HG03378 (cell line): ENCODE measurements at regions not wholly inside any gene's neighbourhood (a gene's known extent, or its start where the extent isn't known, plus 50 kb on each side); places are given as distances from the start of the nearest gene placed in this dataset.

Experiments
- ATAC-seq: cut with Tn5 transposase; IDR thresholded peaks from one replicate; pipeline ENCODE4 v1.9.1; 2021; ENCODE audit warnings: mild to moderate bottlenecking, moderate library complexity; ENCODE audit not compliant: unreplicated experiment

DNA sequence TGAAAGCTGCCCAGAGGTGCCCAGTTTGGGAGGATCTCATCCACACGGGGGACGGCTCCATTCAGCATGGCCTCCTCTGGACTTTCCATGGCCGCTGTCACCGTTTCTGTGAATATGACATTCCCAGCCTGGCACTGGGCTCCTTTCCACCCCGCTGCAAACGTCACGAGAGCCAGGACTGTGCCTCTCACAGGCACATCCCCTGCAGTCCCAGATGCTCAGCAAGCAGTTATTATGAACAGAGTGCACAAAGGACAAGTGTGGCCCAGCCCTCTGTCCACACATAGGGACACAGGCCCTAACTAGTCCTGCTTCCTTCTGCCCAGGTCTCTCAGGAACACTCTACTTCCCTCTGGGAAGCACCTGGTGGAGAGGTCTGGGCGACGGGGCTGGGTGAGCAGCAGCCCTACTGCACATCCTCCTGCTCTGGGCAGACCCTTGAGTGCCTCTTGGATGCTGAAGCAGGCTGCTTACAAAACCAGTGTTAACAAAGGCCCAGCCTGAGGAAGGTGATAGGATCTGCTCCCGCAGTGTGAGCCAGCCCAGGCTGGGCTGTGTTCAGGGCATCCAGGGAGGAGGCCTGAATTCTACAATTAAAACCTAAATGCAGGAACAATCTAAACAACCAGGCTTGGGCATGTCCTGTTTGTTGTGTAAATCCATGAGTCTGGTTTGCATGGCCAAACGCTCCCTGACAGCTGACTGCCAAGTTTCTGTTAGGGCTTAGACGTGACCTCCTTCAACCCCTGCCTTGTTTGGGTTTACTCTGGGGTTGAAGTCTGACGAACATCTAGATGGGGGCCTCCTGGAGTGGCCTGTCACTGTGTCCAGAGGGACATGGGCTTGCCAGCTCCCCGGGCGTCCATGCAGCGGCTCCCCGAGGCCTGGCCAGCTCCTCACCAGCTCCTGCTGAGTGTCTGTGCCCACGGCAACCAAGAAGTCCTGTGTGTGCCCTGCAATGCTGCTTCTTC is 269.8 kb downstream of the GADD45G start:
- ATAC-seq = no peak

DNA sequence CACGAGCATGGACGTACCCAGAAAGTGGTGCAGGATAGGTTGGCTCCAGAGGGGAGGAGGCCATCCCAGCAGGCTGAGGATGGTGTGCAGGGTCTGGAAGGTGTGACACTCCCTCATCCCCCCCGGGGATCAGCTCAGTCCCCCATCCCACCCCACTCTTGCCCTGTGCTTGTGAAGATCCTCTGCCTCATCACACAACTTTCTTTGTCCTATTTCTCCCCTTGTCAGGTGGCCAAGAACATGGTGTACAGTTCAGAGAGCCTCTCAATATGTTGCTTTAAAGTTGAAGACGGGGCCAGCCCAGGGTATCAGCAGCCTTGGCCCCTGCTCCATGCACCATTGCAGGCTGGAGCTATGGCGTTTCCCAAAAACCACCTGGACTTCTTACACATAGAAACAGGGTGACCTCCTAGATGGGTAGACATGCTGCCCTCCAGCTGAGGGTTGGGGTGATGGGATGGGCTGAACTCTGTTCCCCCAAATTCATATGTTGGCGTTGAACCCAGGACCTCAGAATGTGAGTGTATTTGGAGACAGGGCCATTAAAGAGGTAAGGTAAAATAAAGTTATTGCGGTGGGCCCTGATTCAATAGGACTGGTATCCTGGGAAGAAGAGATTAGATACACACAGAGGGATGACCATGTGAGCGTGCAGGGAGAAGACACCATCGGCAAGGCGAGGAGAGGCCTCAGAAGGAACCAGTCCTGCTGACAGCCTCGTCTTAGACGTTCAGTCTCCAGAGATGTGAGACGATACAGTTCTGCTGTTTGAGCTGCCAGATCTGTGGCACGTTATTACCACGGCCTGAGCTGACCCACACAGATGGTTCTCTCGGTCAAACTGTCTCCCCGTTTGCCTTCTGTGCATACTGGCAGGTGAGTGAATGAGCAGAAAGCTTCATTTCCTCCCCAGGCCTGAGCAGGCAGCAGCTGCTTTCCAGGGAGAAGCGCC is 272.5 kb downstream of the GADD45G start:
- ATAC-seq = no peak

DNA sequence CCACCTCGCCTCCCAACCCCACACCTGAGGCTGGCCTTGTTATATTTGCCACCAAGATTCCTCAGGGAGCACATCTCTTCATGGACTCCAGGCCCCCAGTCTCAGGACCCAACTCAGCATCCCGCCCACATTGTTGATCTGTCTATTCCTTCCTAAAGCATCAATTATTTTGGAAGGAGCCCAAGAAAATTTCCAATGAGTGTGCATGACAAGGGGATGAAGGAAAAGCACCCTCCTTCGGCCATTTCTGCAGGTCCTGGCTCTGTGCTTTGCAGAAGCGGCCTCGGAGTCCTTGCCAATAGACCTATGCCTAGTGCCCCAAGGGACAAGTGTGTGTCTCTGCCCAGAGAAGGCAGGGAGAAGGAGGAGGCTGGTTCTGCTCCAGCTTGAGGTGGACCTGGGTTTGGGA is 273.2 kb downstream of the GADD45G start:
- no peak for ATAC-seq

DNA sequence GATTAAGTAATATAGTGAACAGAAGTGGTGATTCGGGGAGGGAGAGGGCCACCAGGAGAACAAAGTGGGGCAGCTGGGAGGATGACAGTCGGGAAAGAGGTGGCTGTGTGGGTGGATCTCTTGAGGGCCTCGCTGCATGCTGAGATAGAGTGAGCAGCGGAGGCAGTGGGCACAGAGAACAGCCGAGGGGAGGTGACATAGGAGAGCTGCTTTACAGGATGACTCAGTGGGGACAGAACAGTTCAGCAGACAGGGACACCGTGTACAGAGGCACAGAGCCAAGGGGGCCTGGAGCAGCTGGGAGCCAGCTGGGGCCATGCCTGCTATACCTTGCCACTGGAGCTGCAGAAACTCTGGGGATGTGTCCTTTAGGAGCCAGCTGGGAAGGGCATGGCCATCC is 273.9 kb downstream of the GADD45G start:
- no peak for ATAC-seq

DNA sequence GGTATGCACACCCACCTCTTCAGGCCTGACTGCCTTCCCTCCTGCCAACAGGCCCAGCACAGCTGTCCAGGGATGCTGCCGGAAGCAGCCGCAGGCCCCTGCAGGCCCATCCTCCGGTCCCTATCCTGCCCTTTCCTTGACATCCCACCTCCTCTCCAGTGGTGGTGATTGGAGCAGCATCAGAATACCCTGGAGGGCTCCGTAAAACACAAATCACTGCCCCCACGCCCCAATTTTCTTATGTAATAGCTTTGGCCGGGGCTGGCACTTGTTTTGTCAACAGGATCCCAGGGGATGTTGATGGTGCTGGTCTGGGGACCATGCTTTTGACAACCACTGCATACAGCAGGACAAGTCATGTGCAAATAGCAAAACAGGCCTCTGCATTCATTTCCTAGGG is 274.5 kb downstream of the GADD45G start:
- ATAC-seq = no peak

DNA sequence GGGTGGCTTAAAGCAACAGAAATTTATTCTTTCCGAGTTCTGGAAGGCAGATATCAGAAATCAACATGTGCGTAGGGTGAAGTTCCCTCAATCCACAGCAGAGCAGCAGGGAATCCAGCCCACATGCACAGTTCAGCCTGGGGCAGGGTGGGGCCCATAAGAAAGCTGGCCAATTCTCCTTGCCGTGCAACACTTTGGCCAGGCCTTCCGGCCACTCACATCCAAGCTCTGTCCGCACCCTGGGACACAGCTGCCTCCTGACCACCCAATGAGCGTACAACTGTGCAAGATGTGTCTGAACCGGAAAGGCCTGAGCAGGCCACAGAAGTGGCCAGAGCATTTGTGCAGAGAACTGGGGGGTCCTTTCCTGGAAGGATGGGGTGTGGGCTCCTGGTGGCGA is 274.9 kb downstream of the GADD45G start:
- no peak for ATAC-seq

DNA sequence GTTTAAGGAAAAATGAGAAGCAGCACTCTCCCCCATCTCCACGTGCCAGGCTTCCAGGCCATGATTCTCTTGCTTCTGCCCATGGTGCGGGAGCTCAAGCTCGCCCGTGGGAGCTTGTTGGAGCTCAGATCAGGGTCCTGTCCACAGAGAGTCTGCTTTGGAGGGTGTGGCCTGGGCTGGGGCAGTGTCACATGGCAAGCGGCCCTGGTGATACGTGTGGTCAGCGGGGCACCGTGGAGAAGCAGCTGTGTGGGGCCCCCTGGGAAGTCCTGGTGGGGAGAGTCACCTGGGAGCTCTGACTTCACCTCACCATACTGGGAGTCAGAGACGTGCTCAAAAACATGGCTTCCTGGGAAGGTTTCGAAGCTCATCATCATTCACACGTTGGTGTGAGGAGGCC is 275.3 kb downstream of the GADD45G start:
- ATAC-seq = no peak

DNA sequence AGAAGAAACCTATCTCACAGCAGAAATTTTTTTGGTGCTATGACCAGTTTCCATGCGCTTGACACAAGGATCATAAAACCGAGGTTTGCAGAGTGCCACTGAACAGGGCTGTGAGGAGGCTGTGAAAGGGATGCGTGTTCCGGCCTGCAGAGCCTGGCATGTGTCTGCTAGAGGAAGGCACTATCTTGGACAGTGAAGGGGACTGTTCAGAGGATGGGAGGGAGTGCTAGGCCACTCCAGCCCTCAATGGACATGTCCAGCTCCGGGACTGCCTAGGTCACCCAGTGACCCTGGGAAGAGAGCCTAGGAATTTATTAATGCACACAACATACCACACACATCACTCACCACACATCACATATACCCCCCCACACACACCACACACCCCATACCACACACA is 275.9 kb downstream of the GADD45G start:
- ATAC-seq = no peak

DNA sequence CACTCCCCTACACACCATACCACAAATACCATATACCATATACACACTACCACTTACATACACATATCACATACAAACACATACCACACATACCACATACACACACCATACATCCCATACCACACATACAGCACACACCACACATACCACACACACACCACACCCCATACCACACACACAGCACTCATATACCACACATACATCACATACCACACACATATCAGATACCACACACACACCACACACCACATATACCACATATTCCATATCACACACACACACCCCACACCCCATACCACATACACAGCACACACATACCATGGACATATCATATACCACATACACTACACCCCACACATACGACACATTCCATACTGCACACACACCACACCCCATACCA is 276.6 kb downstream of the GADD45G start:
- ATAC-seq = no peak

DNA sequence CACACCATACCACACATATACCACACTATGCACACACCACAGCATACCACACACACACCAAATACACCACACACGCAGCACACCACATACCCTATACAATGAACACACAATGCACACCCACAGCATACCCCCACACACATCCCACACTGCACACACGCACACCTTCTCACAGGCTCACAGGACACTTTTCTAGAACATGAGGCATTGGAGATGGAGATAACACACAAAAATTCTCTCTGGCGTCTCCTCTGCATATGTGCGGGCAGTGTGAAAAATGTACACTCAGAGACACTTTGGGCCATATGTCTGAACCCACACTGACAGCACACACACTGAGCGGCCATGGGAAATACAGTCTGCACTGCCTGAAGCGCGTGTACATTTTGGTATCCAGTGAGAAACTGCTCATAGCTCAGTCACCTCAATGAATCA is 278.1 kb downstream of the GADD45G start:
- ATAC-seq = no peak

DNA sequence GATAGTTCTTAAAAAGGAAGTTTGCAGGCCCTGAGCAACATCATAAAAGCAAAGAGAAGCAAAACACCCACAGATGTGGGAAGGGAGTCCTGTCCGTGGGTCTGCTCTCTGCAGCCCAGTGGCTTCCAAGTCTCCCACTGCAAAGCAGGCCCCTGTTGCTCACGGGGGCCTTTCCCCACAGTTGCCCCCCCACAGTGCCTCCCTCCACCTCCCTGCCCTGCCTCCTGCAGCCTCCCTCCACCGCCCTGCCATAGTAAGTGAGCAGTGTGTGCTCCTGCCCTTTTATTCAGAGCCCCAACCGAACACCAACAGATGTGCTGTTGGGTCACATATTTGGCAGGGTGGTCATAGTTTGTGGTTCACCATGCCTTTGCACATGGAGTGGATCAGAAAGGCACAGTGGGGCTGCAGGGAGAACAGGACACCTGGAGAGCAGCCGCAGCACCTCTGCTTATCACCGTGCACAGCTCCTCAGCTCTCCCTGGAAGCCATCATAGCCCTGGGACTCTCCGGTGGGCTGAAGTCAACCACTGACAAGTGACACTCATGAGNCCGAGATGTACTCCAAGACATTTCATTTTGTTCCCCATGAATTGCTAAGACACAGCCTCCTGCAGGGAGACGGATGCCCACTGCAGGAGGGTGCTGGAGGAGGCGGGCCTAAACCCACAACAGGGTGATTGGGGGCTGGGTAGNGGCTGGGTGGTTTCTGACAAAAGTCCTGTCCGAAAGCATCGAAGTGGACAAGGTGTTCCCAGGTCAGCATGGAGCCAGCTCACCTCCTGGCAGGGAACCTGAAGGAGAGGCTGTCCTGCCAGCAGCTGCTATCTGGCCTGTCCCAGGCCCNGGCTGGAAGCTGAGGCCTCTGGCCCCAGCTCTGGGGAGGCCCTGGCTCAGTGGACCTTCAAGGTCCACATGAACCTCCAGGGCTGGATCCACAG is 278.9 kb downstream of the GADD45G start:
- no peak for ATAC-seq

DNA sequence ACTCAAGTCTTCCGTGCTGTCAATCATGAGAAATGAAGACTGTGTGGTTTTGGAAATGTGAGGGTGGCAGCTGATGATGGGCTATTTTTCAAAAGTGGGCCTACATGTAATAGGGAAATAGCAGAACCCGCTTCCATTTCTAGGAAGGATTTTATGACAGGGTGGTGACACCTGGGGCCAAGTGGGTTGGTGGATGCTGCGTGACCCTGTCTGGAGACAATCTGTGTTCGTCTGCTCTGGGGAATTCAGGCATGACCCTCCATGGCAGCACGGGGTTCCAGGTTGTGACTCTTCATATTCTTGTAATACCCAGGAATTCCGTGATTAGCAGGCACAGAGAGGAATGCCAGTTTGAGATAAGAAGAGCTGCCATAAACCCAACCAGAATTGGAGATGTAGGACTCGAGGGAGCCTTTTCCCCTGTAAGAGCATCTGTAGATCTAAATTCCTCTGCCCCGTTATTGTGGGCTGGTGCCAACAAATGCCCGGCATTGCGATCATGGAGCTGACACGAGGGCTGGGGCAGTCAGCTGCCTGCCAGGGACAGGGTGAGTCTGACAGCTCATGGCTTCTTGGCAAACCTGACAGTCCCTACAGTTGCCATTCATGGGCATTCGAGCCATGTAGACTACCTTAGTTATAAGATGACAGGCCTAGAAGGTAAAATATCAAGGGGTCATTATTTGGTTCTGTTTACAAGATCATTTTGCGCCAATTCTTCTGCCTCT is 279.7 kb downstream of the GADD45G start:
- ATAC-seq = no peak

DNA sequence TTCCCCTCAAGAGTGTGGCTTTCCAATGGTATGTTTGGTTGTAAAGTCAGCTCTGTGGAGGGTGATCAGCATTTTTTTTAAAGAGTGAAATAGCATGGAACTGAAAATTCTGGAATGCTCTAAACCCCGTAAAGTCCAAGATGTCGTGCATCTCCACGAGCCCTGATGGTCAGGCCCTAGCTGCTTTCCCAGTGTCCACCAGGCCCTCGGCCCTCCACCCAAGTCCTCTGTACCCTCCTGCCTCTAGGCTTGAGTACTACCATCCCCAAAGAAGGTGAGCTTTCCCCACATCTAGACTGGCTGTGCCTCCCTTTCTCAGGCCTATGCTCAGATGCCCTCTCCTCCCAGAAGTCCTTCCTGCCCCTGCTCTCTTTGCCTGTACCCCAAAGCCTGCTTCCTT is 280.3 kb downstream of the GADD45G start:
- no peak for ATAC-seq

DNA sequence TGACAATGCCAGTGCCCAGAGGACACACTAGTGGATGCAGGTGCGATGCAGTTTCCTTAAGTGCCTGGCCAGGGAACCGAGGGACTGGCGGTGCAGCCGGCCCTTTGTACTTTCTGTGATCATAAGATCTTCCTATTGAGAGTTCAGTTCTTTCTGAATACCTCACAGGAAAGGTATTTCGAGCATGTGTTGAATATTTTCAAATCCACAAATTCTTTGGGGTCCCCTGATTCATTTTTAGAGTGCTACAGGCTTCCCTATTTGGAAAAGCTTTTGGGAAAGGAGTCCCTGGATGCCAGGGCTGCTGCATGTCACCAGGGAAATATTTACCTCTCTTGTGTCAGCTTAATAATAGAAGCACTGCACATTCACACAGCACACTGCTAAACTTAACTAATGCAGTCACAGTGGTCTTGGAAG is 281.5 kb downstream of the GADD45G start:
- ATAC-seq = no peak

DNA sequence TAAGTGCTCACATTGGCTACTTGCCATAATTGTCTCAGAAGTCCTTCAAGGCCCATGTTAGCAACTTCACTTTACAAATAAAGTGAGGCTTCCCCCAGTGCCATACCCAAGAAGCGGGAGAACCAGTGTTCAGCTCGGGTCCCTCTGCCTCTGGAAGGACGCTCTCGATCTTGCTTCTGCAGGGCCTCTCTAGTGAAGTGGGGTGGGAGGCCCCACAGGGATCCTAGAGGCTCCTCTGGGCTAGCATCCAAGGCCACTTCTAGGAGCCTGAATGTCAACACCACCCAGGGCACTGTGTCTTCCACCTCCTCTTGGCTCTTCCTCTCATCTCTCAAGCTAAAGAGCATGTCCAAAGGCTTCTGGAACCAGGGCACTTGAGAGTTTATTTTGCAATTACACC is 282.5 kb downstream of the GADD45G start:
- no peak for ATAC-seq

DNA sequence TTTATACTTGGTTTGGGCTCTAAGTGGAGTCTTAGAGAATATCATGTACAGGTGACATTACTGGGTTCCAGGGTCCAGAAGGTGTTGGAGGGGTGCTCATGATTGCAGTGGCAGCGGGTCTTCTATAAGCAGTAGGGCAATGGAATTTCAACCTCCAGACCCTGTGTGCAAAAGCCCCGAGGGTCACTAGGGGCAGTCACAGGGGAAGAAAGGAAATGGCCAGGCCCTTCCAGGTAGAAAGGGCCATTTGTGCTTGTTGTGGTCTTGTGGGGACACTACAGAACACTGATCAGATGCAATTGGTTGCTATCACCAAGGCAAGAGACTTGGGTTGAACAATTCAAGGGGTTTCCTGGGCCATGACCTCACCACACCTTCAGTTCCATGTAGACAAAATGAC is 283.4 kb downstream of the GADD45G start:
- ATAC-seq = no peak

DNA sequence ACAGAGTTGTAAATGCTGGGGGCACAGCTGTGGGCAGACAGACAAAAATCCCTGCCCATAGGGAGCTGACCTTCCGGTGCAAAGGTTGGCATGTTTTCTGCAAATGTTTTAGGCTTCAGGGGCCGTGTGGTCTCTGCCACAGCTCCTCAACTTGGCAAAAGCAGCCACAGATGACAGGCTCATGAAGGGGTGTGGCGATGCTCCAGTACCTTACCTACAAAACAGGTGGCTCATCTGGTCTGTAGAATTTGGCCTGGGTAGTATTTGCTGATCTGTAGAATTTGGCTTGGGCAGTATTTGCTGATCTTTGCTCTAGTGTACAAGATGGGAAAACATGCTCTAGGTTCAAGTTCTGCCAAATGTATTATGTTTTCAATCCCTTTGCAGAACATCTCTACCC is 283.9 kb downstream of the GADD45G start:
- ATAC-seq = no peak

DNA sequence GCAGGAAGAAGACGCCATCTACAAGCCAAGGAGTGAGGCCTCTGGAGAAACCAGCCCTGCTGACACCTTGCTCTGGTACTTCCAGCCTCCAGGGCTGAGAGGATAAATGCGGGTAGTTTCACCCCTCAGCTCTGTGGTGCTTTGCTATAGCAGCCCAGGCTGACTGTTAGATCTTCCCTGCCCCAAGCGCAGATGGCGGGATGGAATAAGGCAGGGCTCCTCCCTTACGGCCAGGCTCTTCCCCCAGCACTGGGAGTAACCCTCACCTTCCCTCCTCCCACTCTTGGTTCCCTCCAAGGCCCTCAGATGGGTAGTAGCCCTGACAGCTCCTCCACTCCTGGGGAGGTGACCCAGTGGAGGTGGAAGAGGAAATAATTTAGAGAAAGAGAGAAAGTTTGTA is 285.1 kb downstream of the GADD45G start:
- no peak for ATAC-seq

DNA sequence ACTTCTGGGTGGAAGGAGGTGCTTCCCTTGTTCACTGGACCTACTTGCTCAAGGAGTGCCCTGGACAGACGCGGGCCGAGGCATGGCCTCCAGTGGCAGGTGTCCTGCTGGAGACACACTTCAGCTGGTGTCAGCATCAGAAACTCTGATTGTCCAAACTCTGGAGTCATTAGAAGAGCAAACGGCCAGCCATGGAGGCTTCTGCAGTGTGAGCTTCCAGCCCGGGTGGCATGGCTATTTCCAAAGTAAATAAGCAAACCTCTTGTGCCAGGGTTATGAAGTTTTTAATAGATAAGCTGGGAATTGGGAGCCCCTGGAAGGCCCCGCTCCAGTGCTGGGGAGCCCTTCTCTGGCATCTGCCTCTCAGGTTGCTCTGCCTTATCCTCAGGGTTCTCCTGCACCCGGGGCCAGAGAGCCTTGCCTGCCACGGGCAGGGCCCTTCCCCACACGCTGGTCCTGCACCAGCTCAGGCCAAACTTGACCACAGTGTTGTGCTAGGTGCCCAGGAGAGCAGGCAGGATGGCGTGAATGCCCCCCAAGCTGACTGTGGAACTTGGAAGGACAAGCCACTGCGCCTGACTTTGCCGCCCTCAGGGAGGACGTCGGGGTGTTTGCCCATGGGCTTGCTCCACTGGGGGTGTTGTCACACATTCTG is 285.6 kb downstream of the GADD45G start:
- ATAC-seq = no peak
